Stimulated activated CD8-positive, alpha-beta memory T cell treated with anti-CD3 and anti-CD28 coated beads, Interleukin-4, amount 100 ng/mL, for 4 hours (primary cell): ENCODE measurements at regions not wholly inside any gene's neighbourhood (a gene's known extent, or its start where the extent isn't known, plus 50 kb on each side); places are given as distances from the start of the nearest gene placed in this dataset.

Experiments
- DNase-seq, 2 donors: peaks; one replicate each; pipeline ENCODE4 v3.0.0-alpha.2; 2020; ENCODE audit warnings: low read depth in 2 of 2, low spot score in 1 of 2

DNA sequence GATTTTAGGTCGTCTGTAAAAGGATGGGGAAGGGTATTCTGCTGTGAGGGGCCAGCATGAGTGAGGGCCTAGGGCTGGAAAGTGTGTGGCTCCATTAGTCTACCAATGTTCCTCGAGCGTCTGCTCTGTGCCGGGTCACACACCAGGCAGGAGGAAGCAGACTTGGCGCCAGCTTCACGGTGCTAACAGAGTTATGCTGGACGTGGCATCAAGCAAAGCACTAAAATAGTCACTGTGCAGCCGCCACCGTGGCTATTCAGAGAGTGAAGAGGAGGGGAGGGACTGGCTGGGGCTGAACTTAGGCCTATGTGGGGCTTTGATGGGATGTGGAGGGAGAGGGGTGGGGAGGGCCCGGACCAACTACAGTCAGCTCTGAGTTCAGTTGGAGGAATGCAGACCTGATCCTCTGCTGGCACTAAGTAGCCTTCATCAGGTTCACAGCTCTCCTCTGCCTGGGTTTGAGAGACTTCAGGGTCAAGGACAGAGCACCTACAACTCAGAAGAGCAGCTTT is 83.9 kb upstream of the MSX1 start:
- DNase-seq: no peak

DNA sequence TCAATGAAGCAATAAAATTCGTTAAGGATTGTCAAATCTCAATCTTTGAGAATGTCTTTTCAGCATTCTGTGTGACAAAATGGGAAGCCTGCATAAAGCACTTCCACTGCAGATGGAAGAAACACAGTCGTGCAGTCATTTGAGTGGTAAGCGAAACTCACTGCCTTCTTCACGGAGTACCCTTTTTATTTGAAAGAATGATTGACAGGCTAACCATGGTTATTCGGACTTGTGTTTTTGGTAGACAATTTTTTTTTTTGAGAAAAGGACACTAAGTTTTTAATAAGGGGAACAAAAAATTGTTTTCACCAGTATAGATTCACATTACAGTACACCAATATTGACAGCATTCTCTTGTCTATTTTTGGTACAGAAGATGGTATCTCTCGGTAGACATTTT is 86.9 kb upstream of the MSX1 start:
- no peak for DNase-seq

DNA sequence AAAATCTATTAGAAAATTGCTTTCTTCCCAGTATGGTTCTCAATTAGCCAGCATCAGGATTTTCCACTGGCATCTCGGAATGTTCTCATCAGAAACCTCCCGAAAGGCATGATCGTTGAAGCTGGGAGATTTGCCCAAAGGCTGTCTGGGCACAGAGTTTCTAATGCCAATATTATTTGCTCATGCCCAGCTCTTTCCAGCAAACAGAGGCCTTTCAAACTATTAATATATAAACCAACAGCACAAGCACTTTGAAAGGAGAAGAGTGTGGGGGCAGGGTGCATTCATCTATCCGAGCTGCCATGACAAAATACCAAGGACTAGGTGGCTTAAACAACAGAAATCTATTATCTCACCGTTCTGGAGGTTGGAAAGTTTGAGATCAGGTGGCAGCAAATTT is 88.3 kb upstream of the MSX1 start:
- DNase-seq: no peak

DNA sequence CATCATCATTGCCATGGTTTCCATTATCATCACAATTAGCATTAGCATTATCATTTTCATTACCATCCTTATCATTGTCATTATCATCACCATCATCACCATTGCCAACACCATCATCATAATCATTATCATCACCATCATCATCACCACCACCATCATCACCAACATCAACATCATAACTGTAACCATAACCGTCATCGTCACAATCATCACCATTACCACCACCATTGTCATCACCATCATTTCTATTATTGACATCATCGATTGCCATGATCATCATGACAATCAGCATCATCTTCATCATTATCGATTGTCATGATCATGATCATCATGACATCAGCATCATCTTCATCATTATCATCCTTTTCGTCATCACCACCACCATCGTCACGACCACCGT is 88.9 kb upstream of the MSX1 start:
- DNase-seq: no peak

DNA sequence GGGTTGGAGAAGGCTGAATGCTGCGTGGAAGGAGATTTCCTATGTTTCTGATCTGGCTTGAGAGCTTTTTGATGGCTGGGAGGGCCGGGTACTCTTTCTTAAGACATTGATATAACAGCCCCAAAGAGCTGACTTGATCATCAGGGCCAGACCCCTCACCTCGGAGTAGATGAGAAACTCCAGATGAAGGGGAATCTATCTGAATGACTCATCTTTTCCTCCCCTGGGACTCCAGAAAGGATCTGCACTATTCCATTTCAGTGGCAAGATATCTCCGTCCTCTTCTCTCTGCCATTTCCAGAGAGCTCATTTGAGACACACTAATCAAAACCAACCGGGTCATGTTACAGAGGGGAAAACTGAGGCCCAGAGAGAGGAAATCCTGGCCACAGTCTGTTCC is 92.9 kb upstream of the MSX1 start:
- no peak for DNase-seq

DNA sequence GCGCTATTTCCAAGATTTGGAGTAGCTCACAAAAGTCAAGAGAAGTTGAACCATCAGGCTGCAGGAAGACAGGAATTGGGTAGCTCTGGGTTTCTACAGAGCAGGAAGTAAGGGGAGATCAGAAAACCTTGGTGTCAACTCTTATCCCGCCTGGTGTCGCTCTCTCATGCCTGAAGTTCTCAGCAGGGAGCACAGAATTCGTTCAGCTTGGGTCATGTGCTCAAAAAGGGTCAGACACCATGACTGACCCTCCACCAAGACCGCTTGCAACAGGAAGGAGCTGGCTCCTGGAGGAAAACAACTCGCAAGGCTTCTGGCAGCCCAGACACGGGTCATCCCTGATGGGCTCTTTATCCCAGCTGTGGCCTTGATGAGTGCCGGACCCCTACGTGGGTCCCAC is 93.7 kb upstream of the MSX1 start:
- no peak for DNase-seq

DNA sequence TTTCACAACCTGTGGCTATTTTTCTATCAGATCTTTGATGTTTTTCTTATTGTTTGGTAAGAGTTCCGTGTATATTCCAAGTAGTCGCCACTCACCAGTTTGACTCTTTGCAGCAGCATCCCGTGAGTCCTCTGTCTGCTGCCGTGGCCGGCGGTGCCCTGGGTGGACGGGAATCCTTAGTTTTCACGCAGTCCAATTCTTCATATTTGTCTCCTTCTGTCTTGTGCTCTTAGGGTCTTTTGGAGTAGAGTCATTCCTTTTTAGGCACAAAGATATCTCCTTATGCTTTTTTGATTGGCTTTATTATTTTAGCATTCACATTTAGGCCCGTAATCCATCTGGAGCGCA is 94.9 kb upstream of the MSX1 start:
- DNase-seq: no peak

DNA sequence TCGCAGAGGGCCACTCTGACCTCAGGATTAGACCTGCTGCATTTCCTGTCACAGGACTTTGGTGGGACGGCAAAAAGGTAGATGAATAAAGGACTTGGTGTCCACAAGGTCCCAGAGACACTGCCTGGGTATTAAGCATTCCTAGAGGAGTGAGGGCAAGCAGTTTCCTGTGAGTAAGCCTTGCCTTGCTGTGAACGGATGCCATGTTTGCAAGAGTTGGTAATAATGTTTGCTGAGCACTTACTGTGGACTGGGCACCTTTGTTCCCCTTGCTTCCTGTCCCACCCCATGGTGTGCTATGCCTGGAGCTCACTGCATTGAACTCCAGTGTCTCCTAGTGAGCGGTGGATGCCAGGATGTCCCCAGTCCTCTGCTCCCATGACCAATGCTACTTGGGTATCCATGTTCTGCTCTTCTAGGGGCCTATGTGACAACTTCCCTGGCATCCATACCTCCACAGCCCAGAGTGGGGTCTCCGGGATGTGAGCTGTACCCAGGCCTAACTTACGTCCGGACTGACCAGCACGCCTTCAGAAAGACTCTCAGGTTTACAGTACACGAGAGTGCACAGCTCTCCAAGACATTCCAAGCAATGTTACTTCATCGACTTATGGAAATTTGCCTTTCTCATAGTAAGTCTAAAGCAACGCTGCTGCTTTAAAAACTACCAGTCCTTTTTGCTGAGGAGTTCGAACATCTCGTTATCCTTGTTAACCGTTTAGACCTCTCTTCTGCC is 95.5 kb upstream of the MSX1 start:
- no peak for DNase-seq

DNA sequence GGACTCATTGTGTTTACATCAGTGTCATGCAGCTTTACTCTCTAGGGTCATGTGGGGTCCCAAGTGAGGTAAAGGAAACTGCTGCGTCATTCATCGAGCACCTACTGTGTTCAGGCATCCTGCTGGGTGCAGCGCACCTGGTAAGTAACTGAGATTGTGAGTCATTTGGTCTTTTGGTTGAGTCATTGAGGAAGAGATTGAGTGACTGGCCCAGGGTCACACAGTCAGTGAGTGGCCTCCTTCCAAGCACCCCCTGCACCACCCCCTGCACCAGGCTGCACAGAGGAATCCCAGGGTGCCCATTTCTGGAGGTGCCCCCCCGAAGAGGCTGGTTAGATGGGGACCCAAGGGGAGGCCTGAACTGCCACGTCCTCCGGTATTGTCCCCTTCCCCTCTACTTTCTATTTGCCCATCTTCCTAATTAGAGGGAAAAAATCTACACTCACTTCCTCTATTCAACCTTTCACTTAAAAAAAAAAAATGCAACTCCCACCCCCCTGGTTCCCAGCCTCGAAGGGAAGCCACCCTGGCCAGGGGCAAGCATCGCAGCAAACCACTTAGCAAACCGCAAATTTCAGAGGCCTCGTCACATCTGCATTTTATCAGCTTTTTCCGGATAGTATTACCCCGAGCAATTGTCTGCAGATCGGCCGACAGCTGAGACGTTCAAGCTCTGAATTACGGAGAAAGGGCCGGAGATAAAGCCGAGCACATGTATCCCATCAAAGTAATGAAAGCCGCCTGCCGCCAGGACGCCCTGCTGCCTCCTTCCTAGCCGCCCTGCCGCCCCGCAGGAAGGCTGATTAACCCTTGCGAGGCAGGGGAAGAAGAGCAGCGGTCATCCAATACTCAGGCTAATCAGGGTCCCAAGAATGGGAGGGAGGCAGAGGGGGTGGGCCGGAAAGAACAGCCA is 96.3 kb upstream of the MSX1 start:
- peak in 1 of 2 donors; percentile 0 for DNase-seq

DNA sequence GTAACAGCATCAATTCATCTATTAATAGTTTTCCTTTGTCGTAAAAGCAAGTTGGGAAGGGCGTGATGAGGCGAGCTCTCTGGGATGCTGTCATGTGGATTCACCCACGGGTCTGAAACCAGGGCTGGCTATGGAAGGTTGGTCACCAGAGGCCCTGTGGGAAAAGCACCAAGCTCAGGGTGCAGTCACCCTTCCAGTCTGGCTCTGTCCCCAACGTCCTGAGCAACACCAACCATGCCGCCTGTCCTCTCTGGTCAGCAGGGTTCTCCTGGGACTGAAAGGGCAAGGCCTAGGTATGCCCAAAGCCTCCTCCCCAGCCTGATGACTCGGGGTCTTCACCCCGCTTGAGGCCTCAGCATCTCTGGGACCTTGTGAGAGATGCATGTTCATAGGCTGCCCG is 97.2 kb upstream of the MSX1 start:
- no peak for DNase-seq

DNA sequence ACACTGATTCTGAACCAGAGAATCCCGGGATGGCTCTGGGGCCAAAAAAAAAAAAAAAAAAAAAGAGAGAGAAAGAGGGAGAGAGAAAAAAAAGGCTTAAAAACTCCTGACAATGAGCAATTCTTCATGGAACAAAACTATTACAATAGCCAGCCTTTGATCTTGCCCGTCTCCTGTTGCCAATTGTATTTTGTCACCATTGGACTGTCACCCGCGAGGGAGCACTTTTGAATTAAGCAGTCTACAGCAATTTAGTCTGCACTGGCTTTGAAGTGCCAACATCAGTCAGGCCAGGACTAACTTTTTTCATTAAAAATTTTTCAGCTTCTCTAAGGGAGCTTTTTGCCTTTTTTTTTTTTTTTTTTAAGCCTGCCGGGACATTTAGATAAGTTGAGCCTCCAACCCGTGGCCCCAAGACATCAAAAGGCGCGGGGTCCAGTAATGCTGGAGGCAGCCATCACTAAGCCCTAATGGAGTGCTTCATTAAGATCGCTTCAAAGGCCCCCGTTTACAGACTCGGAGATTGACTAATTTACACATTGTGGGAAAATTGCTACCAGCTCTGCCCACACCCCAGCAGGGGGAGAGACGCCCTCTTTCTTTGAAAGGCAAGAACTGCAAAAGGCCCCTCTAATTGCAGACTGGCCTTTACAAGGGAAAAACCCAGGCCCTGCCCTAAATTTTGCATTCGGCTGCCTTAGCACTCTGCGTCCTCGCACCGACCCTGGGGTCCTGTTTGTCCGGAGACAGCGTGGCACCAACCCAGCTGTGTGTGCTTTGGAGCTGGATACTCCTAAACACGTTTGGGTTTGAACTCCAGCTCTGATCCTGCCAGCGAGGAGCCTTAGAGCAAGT is 98.1 kb upstream of the MSX1 start:
- no peak for DNase-seq

DNA sequence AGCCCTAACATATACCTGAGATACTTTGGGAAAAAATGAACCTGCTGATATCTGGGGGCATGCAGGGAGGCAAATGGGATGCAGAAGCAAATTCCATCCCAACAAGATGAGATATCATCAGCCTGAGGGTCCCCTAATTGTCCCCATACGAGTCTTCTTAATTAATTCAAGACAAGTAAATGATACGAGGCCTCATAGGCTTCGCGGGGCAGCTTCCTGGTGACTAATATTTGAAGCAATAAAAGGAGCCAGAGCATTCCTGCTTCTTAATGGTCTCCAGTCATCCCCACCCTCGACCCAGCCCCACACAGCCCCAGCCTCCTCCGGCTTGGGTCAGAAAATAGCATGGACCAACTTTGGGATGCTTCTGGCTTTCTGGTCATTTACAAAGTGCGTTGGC is 99.6 kb upstream of the MSX1 start:
- no peak for DNase-seq

DNA sequence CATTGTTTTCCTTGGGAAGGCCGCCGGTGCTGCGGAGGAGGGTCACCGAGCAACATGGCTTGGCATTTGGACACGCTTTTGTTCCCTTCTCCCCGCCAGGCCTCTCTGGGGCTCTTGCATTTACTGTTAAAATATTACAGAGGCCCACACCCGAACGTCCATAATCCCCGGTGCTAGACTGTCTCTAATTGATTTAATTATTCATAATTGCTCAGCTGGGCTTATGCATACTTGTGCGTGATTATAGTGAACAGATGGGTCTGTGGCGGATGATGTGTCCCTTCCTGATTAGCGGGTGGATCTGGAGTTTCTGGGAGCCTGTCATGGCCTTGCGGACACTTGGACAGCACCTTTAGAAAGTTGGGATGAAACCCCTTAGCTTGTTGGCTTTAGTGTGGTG is 100.2 kb upstream of the MSX1 start:
- no peak for DNase-seq

DNA sequence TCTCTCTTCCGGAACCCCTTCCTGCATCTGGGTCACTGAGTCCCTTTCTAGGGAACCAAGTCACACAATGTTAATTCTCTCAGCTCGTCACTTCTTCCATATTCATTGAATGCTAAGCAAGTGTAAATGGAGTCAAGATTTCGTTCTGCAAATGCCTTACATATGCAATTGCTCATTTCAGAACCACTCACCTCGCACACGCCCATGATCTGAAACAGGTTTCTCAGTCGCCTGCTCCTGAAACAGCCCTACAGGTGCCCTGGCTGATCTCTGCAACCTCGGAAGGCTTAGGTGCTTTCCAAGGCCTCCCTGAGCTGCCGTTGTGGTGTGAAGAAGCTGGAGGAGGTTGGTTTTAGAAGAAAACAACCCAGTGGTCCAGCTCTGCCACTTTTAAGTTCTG is 100.8 kb upstream of the MSX1 start:
- no peak for DNase-seq

DNA sequence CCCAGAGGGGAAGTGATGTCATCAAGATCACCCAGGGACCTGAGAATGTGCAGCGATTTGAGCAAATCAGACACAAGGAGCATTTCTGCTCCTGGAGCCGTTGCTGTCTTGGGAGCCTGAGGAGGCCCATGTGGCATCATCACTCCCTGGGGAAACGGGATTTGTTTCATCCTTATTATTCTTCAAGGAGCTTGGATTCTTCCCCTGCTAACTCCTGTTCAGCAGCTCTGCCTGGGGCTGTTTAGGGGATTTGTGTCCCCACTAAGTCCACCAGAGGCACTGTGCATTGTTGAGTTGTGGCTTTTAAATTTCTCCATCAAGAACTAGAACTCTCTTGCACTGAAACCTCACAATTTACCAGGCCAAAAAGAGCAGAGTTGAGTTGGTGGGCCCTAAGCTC is 104.2 kb upstream of the MSX1 start:
- no peak for DNase-seq

DNA sequence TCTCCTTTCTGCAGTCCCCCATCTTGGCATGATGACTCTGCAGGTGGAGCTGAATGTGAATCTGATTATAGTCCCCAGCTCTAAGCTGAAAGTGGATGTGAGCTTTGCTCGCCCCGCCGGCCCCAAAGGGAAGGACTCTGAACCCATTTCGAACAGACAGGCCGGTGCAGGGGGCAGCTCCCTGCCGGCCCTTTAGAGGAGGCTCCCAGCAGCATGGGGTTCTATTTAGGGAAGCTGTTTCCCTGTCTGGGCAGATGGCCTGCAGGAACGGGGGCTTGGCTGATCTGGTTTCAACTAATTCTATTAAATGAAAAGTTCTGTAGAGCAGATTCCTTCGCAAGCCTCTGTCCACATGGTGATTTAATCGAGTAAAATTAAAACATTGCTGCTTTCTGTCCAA is 104.8 kb upstream of the MSX1 start:
- no peak for DNase-seq

DNA sequence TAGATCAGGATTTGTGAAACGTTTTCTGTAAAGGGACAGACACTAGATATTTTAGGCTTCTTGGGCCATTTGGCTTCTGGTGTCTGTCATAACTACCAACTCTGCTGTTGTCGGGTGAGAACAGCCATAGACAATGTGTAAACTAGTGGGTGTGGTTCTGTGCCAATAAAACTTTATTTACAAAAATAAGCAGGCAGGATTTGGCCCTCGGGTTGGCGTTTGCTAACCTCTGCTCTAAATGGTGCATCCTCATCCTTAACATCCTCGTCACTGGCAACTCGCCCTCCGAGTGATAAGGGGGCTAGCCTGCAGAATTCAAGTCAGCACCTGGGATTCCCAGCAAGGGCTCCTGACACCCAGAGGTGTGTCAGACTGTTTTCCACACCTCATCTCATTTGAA is 105.8 kb upstream of the MSX1 start:
- no peak for DNase-seq

DNA sequence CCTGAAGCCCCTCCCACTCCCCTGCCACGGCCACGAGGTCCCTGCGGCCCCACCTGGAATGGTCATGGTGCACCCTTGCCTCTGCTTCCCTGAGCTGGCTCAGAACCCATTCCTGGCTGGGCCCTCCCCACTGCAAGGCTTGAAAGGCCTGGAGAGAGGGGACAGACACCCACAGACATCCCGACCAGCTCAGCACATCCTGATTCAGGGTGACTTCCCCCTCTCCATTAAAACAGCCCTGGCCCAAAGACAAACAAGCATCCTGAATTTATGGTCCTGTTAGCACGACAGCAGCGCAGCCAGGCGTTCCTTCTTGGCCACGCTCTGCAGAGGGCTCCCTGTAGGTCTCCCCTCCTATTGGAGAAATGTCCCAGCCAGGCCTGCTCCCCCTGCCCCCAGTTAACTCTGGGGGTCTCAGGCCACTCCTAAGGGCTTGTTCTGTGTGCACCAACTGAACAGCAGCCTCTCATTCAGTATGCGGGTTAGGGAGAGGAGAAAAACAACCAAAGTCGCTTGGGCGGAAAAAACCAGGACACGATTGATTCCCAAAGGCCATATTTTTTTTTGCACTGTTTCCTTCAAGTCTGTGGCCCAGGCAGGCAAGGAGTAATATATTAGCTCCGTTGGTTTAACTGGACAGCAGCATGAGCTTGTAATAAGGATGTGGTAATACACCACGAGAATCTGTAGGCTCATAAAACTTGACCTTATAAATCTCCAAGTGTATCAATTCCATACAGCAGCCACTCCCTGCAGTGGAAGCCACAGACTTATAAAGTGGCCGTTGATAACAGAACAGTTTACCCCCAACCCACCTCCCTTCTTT is 106.7 kb upstream of the MSX1 start:
- DNase-seq: no peak

DNA sequence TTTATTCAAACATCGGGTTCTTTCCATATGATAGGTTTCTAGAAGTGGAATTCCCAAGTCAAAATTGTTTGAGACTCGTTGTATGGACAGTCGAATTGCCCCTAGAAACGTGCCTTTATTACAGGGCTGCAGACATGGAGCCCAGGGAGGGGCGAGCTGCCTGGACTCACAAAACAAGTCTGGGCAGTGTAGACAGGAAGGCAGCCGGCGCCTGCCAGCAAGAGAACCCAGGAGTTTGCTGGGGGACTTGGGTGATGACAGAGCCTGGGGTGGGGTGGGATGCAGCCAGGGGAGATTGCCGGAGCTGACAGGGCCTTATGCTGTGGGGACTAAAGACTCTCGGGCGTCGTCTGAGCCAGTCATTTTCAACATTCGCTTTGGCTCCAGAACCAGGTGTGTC is 107.4 kb upstream of the MSX1 start:
- DNase-seq: no peak

DNA sequence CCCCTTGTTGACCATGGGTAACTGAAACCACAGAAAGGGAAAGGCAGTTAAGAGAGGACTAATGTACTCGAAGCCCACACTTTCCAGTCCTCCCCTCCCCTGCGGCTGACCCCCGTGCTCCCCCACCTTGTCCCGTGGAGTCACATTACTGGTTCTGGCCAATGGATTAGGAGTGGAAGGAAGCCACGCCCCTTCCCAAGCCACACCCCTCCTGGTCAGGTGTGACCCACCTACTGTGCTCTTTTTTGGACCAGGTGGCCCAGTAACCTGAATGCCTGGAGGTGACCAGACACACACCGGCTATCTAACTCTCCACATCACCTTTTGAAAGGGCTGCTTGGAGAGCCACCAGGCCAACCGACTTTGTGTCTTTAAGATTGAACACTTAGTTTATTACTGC is 109.3 kb upstream of the MSX1 start:
- DNase-seq: no peak

DNA sequence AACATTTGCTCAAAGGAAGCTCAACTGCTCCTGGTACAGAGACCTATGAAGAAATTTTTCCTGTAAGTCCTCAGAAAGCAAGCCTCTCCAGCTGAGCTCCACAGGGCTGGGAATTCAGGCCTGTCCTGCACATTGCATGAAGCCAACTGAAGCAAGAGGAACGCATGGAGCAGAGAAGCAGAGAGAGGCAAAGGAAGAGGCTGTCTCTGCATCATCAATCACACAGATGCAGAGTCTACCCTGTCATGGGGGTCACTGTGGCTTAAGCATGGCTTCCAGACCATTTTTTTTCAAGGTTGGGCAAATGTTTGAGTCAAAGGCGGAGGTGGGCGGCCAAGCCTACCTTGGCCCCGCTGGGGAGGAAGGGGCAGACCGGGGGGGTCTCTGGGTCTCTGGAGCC is 110.3 kb upstream of the MSX1 start:
- no peak for DNase-seq
